Dendritic cell treated with granulocyte-macrophage colony-stimulating factor and Interleukin-4, amounts not matched to agents 40 ng/mL and 50 ng/mL, for 4 days (primary cell): ENCODE measurements at regions not wholly inside any gene's neighbourhood (a gene's known extent, or its start where the extent isn't known, plus 50 kb on each side); places are given as distances from the start of the nearest gene placed in this dataset.
"Not testable (repeated sequence)": the region's sequence is repeated elsewhere in the genome, so short reads cannot be mapped to it uniquely, and the experiment has no call there.

ENCODE experiments used
- H3K27ac Mint-ChIP-seq: one replicate; pipeline ENCODE4 v1.8.0; 2022; ENCODE audit warnings: mild to moderate bottlenecking, mixed read lengths
- H3K27me3 Mint-ChIP-seq: one replicate; pipeline ENCODE4 v1.8.0; 2022; ENCODE audit warnings: mild to moderate bottlenecking, mixed read lengths
- H3K36me3 Mint-ChIP-seq: one replicate; pipeline ENCODE4 v1.8.0; 2022; ENCODE audit warnings: low read depth, mixed read lengths
- H3K4me1 Mint-ChIP-seq: one replicate; pipeline ENCODE4 v1.8.0; 2022; ENCODE audit warnings: low read depth, mixed read lengths
- H3K4me3 Mint-ChIP-seq: one replicate; pipeline ENCODE4 v1.8.0; 2022; ENCODE audit warnings: mild to moderate bottlenecking, moderate library complexity, mixed read lengths
- H3K9me3 Mint-ChIP-seq: one replicate; pipeline ENCODE4 v1.8.0; 2022; ENCODE audit warnings: mixed read lengths
- intact Hi-C: fragments of 100-400 bp; cut with micrococcal nuclease; formaldehyde crosslinking; loops from one replicate; pipeline ENCODE4 v1.15.0; 2022

GRCh38 chr9:115444959-115445358 is 327.0 kb upstream of the TNC start:
- Mint-ChIP-seq H3K4me1 (no peaks in the 10 kb centered on the region), H3K36me3 (no peaks in the 10 kb centered on the region), H3K27me3 (no peaks in the 10 kb centered on the region), H3K9me3 (no peaks in the 10 kb centered on the region), H3K27ac (no peak overlapping the region), H3K4me3 (no peak overlapping the region)
- intact Hi-C loops: no loop called here

GRCh38 chr9:115445655-115446054 is 327.7 kb upstream of the TNC start:
- intact Hi-C loops: no loop called here
- H3K27ac Mint-ChIP-seq: no peak overlapping the region
- H3K9me3 Mint-ChIP-seq: no peaks in the 10 kb centered on the region
- no peaks in the 10 kb centered on the region for H3K27me3 Mint-ChIP-seq
- no peaks in the 10 kb centered on the region for H3K4me1 Mint-ChIP-seq
- H3K36me3 Mint-ChIP-seq: no peaks in the 10 kb centered on the region
- no peak overlapping the region for H3K4me3 Mint-ChIP-seq

GRCh38 chr9:115456515-115456914 is 338.6 kb upstream of the TNC start:
- Mint-ChIP-seq H3K36me3 (no peaks in the 10 kb centered on the region), H3K4me1 (no peaks in the 10 kb centered on the region), H3K27me3 (no peaks in the 10 kb centered on the region), H3K9me3 (peaks cover 26% of the 10 kb centered on the region), H3K4me3 (no peak overlapping the region), H3K27ac (no peak overlapping the region)
- intact Hi-C loops: no loop called here

GRCh38 chr9:115461280-115461679 is 343.3 kb upstream of the TNC start:
- H3K27me3 Mint-ChIP-seq: no peaks in the 10 kb centered on the region
- intact Hi-C loops: no loop called here

GRCh38 chr9:115462623-115463022 is 344.7 kb upstream of the TNC start:
- Mint-ChIP-seq H3K4me3 (no peak overlapping the region), H3K9me3 (peaks cover 18% of the 10 kb centered on the region), H3K4me1 (no peaks in the 10 kb centered on the region), H3K36me3 (no peaks in the 10 kb centered on the region), H3K27me3 (no peaks in the 10 kb centered on the region), H3K27ac (no peak overlapping the region)
- intact Hi-C loops: no loop called here

More at GRCh38 chr9:115461280-115461679, 343.3 kb upstream of the TNC start:
- Mint-ChIP-seq H3K27ac (no peak overlapping the region), H3K36me3 (no peaks in the 10 kb centered on the region), H3K4me3 (no peak overlapping the region), H3K9me3 (peaks cover 18% of the 10 kb centered on the region), H3K4me1 (no peaks in the 10 kb centered on the region)

- no peaks in the 10 kb centered on the region for H3K36me3 Mint-ChIP-seq
- H3K27me3 Mint-ChIP-seq: no peaks in the 10 kb centered on the region
- no peaks in the 10 kb centered on the region for H3K4me1 Mint-ChIP-seq
- no peak overlapping the region for H3K4me3 Mint-ChIP-seq
- no peaks in the 10 kb centered on the region for H3K9me3 Mint-ChIP-seq
- H3K27ac Mint-ChIP-seq: no peak overlapping the region
- intact Hi-C loops: no loop called here
Observed at GRCh38 chr9:115466756-115467155, 348.8 kb upstream of the TNC start.

GRCh38 chr9:115469841-115470240 is 351.9 kb upstream of the TNC start:
- no peak overlapping the region for H3K4me3 Mint-ChIP-seq
- H3K9me3 Mint-ChIP-seq: no peaks in the 10 kb centered on the region
- H3K4me1 Mint-ChIP-seq: no peaks in the 10 kb centered on the region
- no peaks in the 10 kb centered on the region for H3K36me3 Mint-ChIP-seq
- intact Hi-C loops: no loop called here
- H3K27ac Mint-ChIP-seq: no peak overlapping the region
- no peaks in the 10 kb centered on the region for H3K27me3 Mint-ChIP-seq

- H3K27ac Mint-ChIP-seq, H3K4me1 Mint-ChIP-seq, H3K36me3 Mint-ChIP-seq, H3K27me3 Mint-ChIP-seq, H3K9me3 Mint-ChIP-seq, H3K4me3 Mint-ChIP-seq, intact Hi-C loops: not testable (repeated sequence)
Observed at GRCh38 chr9:115473032-115473431, 355.1 kb upstream of the TNC start.

GRCh38 chr9:115481769-115482168 is 363.8 kb upstream of the TNC start:
- H3K4me1 Mint-ChIP-seq: no peaks in the 10 kb centered on the region
- no peaks in the 10 kb centered on the region for H3K27me3 Mint-ChIP-seq
- H3K4me3 Mint-ChIP-seq: no peak overlapping the region
- intact Hi-C loops: no loop called here
- H3K9me3 Mint-ChIP-seq: no peaks in the 10 kb centered on the region
- H3K36me3 Mint-ChIP-seq: no peaks in the 10 kb centered on the region
- no peak overlapping the region for H3K27ac Mint-ChIP-seq

GRCh38 chr9:115482747-115483146 is 364.8 kb upstream of the TNC start:
- intact Hi-C loops: no loop called here
- no peaks in the 10 kb centered on the region for H3K36me3 Mint-ChIP-seq
- no peak overlapping the region for H3K27ac Mint-ChIP-seq
- H3K27me3 Mint-ChIP-seq: no peaks in the 10 kb centered on the region
- no peak overlapping the region for H3K4me3 Mint-ChIP-seq
- H3K9me3 Mint-ChIP-seq: no peaks in the 10 kb centered on the region
- no peaks in the 10 kb centered on the region for H3K4me1 Mint-ChIP-seq

- Mint-ChIP-seq H3K27ac (no peak overlapping the region), H3K9me3 (no peaks in the 10 kb centered on the region), H3K4me3 (no peak overlapping the region), H3K36me3 (no peaks in the 10 kb centered on the region), H3K4me1 (no peaks in the 10 kb centered on the region), H3K27me3 (no peaks in the 10 kb centered on the region)
- intact Hi-C loops: no loop called here
Observed at GRCh38 chr9:115492869-115493268, 374.9 kb upstream of the TNC start.

GRCh38 chr9:115494393-115494792 is 376.4 kb upstream of the TNC start:
- H3K9me3 Mint-ChIP-seq: no peaks in the 10 kb centered on the region
- no peak overlapping the region for H3K27ac Mint-ChIP-seq
- H3K4me1 Mint-ChIP-seq: no peaks in the 10 kb centered on the region
- H3K27me3 Mint-ChIP-seq: no peaks in the 10 kb centered on the region
- intact Hi-C loops: no loop called here
- H3K36me3 Mint-ChIP-seq: no peaks in the 10 kb centered on the region
- no peak overlapping the region for H3K4me3 Mint-ChIP-seq

GRCh38 chr9:115495052-115495635 is 377.2 kb upstream of the TNC start:
- H3K9me3 Mint-ChIP-seq: no peaks in the 10 kb centered on the region
- H3K27ac Mint-ChIP-seq: no peak overlapping the region
- no peaks in the 10 kb centered on the region for H3K36me3 Mint-ChIP-seq
- no peak overlapping the region for H3K4me3 Mint-ChIP-seq
- H3K4me1 Mint-ChIP-seq: no peaks in the 10 kb centered on the region
- no peaks in the 10 kb centered on the region for H3K27me3 Mint-ChIP-seq
- intact Hi-C loops: no loop called here

GRCh38 chr9:115495836-115496235 is 377.9 kb upstream of the TNC start:
- no peaks in the 10 kb centered on the region for H3K36me3 Mint-ChIP-seq
- intact Hi-C loops: no loop called here
- no peaks in the 10 kb centered on the region for H3K4me1 Mint-ChIP-seq
- no peaks in the 10 kb centered on the region for H3K9me3 Mint-ChIP-seq
- no peak overlapping the region for H3K4me3 Mint-ChIP-seq
- H3K27ac Mint-ChIP-seq: no peak overlapping the region
- no peaks in the 10 kb centered on the region for H3K27me3 Mint-ChIP-seq

GRCh38 chr9:115498303-115498702 is 380.3 kb upstream of the TNC start:
- Mint-ChIP-seq H3K4me3 (no peak overlapping the region), H3K4me1 (no peaks in the 10 kb centered on the region), H3K36me3 (no peaks in the 10 kb centered on the region), H3K9me3 (no peaks in the 10 kb centered on the region), H3K27me3 (no peaks in the 10 kb centered on the region), H3K27ac (no peak overlapping the region)
- intact Hi-C loops: no loop called here
